CD4-positive, alpha-beta T cell (primary cell): ENCODE measurements at regions not wholly inside any gene's neighbourhood (a gene's known extent, or its start where the extent isn't known, plus 50 kb on each side); places are given as distances from the start of the nearest gene placed in this dataset.

ENCODE experiments used
- ATAC-seq: fragments of 200-7000 bp; cut with Tn5 transposase; one replicate; pipeline ENCODE4 v1.10.0; 2022; ENCODE audit warnings: mild to moderate bottlenecking; ENCODE audit not compliant: poor library complexity
- CTCF ChIA-PET: fragments of 350-600 bp; sonication (Branson Sonifier 250); formaldehyde crosslinking; loops from one replicate; lab custom pipeline; 2021; ENCODE audit warnings: antibody characterized with exemption, inconsistent platforms; lab: Charles Lee
- POLR2A ChIA-PET: fragments of 350-600 bp; sonication (Branson Sonifier 250); formaldehyde crosslinking; loops from one replicate; lab custom pipeline; 2021; ENCODE audit warnings: antibody characterized with exemption, inconsistent platforms; lab: Charles Lee
- DNase-seq, 14 experiments: peaks; one replicate each; pipeline ENCODE4 v3.0.0-alpha.2; 2013 to 2020; ENCODE audit warnings: mixed read lengths in 2 of 14
- H3K27ac ChIP-seq, 2 donors: one replicate each; pipeline versions ENCODE4 v1.5.1 to v1.7.0; 2013; ENCODE audit warnings: low read length in 2 of 2, low read depth in 1 of 2, mild to moderate bottlenecking in 1 of 2
- H3K27me3 ChIP-seq, 2 experiments: 1 replicate in 1 of 2; 2 replicates in 1 of 2; pipeline versions ENCODE4 v1.6.1 to v1.7.0; 2013; ENCODE audit warnings: low read length in 2 of 2, control low read depth in 1 of 2, mild to moderate bottlenecking in 1 of 2, moderate library complexity in 1 of 2; ENCODE audit not compliant: insufficient read depth in 2 of 2, control insufficient read depth in 1 of 2
- H3K36me3 ChIP-seq: one replicate; pipeline ENCODE4 v1.6.1; 2013; ENCODE audit warnings: low read length, control low read depth; ENCODE audit not compliant: insufficient read depth
- H3K4me1 ChIP-seq: one replicate; pipeline ENCODE4 v1.6.1; 2013; ENCODE audit warnings: low read length, control low read depth; ENCODE audit not compliant: insufficient read depth
- H3K4me3 ChIP-seq: one replicate; pipeline ENCODE4 v1.5.1; 2013; ENCODE audit warnings: mild to moderate bottlenecking, low read length, moderate library complexity
- H3K9me3 ChIP-seq, 2 experiments: 1 replicate in 1 of 2; 2 replicates in 1 of 2; pipeline versions ENCODE4 v1.6.1 to v1.7.0; 2013; ENCODE audit warnings: low read length in 2 of 2, mild to moderate bottlenecking in 2 of 2, control low read depth in 1 of 2, moderate library complexity in 1 of 2; ENCODE audit not compliant: control insufficient read depth in 1 of 2, insufficient read depth in 1 of 2
- H3K27ac Mint-ChIP-seq: one replicate; pipeline ENCODE4 v1.8.0; 2020; ENCODE audit warnings: mixed read lengths
- H3K27me3 Mint-ChIP-seq: one replicate; pipeline ENCODE4 v1.8.0; 2021; ENCODE audit warnings: mixed read lengths
- H3K36me3 Mint-ChIP-seq: one replicate; pipeline ENCODE4 v1.8.0; 2021; ENCODE audit warnings: low read depth, mixed read lengths
- H3K4me1 Mint-ChIP-seq: one replicate; pipeline ENCODE4 v1.8.0; 2021; ENCODE audit warnings: low read depth, mixed read lengths
- H3K4me3 Mint-ChIP-seq: one replicate; pipeline ENCODE4 v1.8.0; 2020; ENCODE audit warnings: mild to moderate bottlenecking, mixed read lengths
- H3K9me3 Mint-ChIP-seq: one replicate; pipeline ENCODE4 v1.8.0; 2020; ENCODE audit warnings: mixed read lengths
- CTCF ChIP-seq: fragments of 200-600 bp; IDR thresholded peaks from one replicate; pipeline ENCODE4 v1.8.0; 2022; ENCODE audit warnings: antibody characterized with exemption, mild to moderate bottlenecking
- intact Hi-C, 2 experiments: fragments of 100-400 bp; cut with DNase I in 1 of 2; cut with micrococcal nuclease in 1 of 2; formaldehyde crosslinking; loops; one replicate each; pipeline versions ENCODE4 v1.15.1 to v1.9.0; 2023 to 2025; cut with DNase I, micrococcal nuclease

GRCh38 chr11:101277036-101277435 lies 147.4 kb upstream of the PGR start:
- no peak overlapping the region for H3K4me3 ChIP-seq
- Mint-ChIP-seq H3K9me3 (peaks cover 10% of the 10 kb centered on the region), H3K27me3 (no peaks in the 10 kb centered on the region), H3K27ac (no peak overlapping the region), H3K4me3 (no peak overlapping the region), H3K36me3 (no peaks in the 10 kb centered on the region), H3K4me1 (no peaks in the 10 kb centered on the region)
- no peak for DNase-seq
- ChIA-PET POLR2A (no interaction called here), CTCF (no interaction called here)
- H3K27ac ChIP-seq = no peak overlapping the region
- ATAC-seq = no peak
- no peaks in the 10 kb centered on the region for H3K36me3 ChIP-seq
- peaks cover 0 to 7% of the 10 kb centered on the region in 2 experiments for H3K9me3 ChIP-seq
- no peaks in the 10 kb centered on the region for H3K4me1 ChIP-seq
- no peaks in the 10 kb centered on the region for H3K27me3 ChIP-seq
- intact Hi-C loops = no loop called here
- no peak for TF ChIP-seq CTCF

DNA sequence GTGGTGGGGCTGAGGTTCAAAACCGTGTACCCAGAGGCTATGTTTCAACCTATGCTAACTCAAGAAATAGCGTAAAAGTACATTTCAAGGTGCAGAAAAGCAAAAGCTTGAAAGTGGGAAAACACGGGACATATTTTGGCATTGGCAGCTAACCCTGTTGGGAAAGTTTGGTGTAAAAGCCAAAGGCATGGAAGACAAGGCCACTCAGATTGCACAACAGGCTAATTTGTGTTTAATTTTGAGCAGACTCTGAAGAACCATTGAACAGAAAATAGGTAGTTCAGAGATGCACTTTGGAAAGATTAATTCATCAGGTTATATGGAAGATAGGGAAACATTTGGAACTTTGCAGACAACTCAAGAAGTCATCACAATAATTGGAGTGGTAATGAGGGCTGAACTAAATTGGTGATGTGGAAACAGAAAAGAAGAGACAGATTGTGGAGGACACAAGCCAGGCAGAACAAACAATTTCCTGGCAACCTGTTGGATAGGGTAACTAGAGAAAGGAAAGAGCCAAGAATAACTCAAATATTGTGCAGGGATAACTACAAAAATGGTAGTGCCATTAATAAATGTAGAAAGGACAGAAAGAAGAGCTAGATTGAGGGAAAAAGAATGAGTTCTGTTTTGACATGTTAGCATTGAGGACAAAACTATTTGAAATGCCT lies 140.5 kb upstream of the PGR start:
- no peak for TF ChIP-seq CTCF
- Histone ChIP-seq H3K27me3 (no peaks in the 10 kb centered on the region), H3K36me3 (no peaks in the 10 kb centered on the region), H3K9me3 (peaks cover 0 to 9% of the 10 kb centered on the region in 2 experiments), H3K27ac (no peak overlapping the region), H3K4me3 (no peak overlapping the region), H3K4me1 (no peaks in the 10 kb centered on the region)
- intact Hi-C loops = no loop called here
- Mint-ChIP-seq H3K36me3 (no peaks in the 10 kb centered on the region), H3K27ac (no peak overlapping the region), H3K9me3 (peaks cover 11% of the 10 kb centered on the region), H3K4me1 (no peaks in the 10 kb centered on the region), H3K27me3 (no peaks in the 10 kb centered on the region), H3K4me3 (no peak overlapping the region)
- ATAC-seq (no peak), DNase-seq (no peak)
- ChIA-PET CTCF (no interaction called here), POLR2A (no interaction called here)

- no peaks in the 10 kb centered on the region for H3K36me3 Mint-ChIP-seq
- no peak for TF ChIP-seq CTCF
- intact Hi-C loops = no loop called here
- no peaks in the 10 kb centered on the region for H3K4me1 Mint-ChIP-seq
- H3K27ac Mint-ChIP-seq = no peak overlapping the region
- DNase-seq = no peak
- no peaks in the 10 kb centered on the region for H3K36me3 ChIP-seq
- H3K9me3 ChIP-seq = peaks cover 0 to 9% of the 10 kb centered on the region in 2 experiments
- H3K27me3 Mint-ChIP-seq = no peaks in the 10 kb centered on the region
- no peaks in the 10 kb centered on the region for H3K4me1 ChIP-seq
- peaks cover 11% of the 10 kb centered on the region for H3K9me3 Mint-ChIP-seq
- no peak overlapping the region for H3K27ac ChIP-seq
- H3K4me3 Mint-ChIP-seq = no peak overlapping the region
- H3K4me3 ChIP-seq = no peak overlapping the region
- ChIA-PET POLR2A (no interaction called here), CTCF (no interaction called here)
- ATAC-seq = no peak
- H3K27me3 ChIP-seq = no peaks in the 10 kb centered on the region
These were observed 139.8 kb upstream of the PGR start for GRCh38 chr11:101269390-101269789.
